ENCODE measurements at regions not wholly inside any gene's neighbourhood (a gene's known extent, or its start where the extent isn't known, plus 50 kb on each side); places are given as distances from the start of the nearest gene placed in this dataset.
A peak's percentile ranks its signal among the peaks of the same experiment; 100 is the strongest.
"Not testable (repeated sequence)": the region's sequence is repeated elsewhere in the genome, so short reads cannot be mapped to it uniquely, and the experiment has no call there.

DNA sequence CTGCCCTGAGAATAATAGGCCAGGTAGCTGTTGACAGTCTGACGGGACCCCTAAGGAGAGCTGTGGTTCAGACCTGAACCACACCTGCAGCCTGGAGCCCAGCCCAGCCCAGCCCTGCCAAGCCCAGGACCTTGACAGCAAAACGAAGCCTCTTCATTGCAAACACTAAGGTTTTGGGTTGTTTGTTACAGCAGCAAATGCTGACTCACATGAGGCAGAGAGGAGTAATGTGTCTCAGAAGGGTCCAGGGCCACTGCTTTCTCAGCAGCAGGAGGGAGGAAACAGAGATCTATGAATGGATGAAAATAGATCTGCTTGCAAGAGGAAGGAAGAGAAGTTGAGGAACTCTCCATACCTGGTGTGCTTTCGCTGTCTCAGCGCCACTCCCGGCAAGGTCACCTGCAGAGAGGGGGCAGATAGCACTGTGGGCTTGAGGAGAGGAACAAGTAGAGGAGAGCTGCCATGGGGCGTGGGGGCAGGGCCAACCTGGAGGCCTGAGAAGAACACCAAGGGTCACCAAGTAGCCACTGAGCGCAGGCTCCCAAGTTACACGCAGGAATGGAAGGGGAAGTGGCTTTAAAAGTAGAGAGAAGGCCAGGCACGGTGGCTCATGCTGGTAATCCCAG is 127.2 kb downstream of the ZNF281 start:
- DNase-seq (ENCODE audit: low read depth, low spot score) = no peak

DNA sequence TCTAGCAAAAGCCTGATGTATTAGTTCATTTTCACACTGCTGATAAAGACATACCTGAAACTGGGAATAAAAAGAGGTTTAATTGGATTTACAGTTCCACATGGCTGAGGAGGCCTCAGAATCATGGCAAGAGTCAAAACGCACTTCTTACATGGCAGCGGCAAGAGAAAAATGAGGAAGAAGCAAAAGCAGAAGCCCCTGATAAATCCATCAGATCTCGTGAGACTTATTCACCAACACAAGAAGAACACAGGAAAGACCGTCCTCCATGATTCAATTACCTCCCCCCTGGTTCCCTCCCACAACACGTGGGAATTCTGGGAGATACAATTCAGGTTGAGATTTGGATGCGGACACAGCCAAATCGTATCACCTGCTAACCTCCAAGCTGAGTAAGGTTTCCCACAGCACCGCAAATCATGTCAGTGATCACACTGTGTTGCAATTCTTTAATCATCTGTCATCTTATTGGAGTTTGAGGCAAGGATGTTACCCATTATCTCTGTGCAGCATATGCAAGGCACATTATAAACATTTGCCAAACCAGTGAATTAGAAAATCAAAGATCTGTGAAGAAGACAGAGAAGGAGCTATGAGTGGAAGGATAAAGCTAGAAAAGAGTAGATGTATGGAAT is 128.5 kb downstream of the ZNF281 start:
- no peak for DNase-seq (ENCODE audit: low read depth, low spot score)

GRCh38 chr1:200279810-200280411 is 129.9 kb downstream of the ZNF281 start:
- DNase-seq (ENCODE audit: low read depth, low spot score) = peak; percentile 45

DNA sequence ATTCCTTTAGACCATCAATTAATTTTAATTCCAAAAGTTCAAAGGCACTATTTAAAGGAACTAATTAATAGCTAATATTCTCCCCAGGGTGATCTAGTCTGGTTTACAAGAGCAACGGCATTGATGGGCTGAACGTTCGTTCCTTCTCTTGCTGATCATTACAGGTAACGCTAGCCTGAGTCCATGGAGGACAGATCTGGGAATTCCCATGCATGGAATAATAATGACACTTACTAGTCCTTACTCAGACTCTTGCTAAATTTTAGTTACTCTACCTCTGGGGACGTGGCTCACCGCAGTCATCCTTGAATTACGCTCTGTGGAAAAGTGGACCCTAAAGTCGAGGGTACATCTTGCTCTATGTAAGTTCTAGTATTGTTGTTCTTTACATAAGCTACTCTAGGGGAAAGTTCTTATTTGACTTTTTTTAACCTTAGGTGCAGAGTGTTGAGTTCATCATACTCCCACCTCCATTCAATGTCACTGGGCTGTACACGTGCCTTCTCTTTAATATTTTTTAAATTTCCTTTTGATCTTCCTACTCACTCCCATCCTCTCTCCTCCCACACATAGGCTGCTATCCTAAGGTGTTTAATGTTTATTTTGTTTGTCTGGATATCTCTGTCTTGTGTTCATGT is 133.9 kb downstream of the ZNF281 start:
- DNase-seq (ENCODE audit: low read depth, low spot score) = no peak

DNA sequence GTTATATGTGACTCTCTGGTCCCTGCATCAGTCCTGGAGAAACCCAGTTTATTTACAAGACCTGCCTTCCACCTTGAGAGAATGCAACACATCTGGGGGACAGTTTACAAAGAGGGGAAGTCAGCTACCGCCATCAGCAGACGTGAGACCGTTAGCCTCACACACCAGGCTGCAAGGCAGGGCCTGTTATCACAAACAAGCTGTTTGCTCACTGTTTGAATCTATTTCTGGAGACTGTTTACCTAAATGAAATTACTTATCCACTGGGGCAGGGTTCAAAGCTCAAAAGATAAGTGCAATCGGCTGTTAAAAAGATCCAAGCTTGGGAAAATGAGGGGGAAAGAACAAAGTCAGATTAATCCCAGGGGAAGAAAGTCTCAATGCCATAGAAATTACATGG is 134.4 kb downstream of the ZNF281 start:
- DNase-seq (ENCODE audit: low read depth, low spot score) = no peak

DNA sequence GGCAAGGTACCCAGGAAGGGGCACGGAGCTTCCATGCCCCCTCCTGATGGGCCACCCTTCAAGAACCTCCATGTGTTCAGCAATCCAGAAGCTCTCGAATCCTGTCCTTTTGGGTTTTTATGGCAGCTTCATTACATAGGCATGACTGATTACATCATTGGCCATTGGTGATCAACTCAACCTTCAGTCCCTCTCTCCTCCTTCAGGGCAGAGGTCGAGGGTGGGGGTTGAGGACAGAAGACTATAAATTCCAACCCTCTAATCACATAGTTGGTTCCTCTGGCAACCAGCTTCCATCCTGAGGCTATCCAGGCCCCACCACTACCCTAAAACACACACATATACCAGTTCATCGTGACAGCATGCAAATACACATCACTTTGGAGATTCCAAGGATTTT is 135.7 kb downstream of the ZNF281 start:
- no peak for DNase-seq (ENCODE audit: low read depth, low spot score)

DNA sequence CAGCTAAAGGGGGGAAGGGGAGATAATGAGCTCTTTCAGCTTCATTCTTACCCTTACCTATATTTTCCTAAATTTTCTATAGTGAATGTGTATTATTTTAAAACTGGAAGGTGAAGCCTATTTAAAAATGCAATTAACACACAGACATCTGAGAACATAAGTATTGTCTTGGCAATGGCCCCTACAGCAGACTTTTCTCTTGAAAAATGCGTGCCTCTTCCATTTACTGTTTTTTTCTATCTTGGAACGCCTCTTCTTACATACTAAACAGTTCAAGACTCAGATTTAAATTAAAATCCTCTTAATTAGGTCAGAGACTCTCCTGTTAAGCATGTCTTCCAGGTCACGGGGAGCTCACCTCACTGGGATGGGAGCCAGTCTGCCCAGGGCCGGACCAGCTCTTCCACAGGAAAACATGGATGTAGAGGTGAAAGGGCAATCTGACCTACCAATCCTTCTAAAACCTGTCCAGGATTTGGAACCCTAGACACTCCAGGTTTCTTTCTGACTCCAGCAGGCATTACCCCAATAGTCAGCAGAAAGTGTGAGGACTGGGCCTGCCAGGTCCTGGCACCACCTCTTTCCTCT is 137.3 kb downstream of the ZNF281 start:
- no peak for DNase-seq (ENCODE audit: low read depth, low spot score)

DNA sequence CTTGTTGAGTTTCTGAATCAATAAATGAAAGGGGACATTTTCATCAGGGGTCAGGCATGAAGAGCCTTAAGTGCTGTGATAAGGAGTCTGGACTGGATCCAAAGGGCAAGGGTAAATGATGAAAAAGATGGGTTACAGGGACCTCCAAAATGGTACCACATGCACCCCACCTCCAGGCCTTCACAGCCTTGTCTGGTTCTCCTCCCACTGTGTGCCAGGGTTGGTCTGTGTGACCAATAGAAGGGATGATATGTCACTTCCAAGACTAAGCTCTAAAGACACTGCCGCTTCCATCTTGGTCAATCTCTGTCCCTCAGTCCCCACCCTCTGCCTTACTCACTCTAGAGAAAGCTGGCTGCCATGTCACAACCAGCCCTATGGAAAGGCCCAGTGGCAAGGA is 140.6 kb downstream of the ZNF281 start:
- DNase-seq (ENCODE audit: low read depth, low spot score) = no peak

GRCh38 chr1:200267937-200268336 is 141.9 kb downstream of the ZNF281 start:
- no peak for DNase-seq (ENCODE audit: low read depth, low spot score)

DNA sequence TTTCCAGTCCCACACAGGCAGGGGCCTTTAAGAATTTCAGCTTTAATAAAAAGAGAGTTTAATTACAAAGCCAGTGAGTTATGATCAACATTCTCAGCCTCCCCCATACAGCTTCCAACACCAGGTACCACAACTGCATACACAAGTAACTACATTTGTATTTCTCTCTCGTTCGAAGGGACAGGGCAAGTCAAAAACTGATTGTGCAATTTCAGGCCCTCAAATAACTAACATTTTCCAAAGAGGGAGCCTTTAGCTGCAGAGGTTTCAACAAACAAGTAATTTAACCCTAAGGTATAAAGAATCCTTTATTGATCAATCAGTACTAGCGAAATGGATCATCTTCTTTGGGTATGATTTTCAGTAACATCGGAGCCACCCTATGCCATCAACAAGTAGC is 142.4 kb downstream of the ZNF281 start:
- DNase-seq (ENCODE audit: low read depth, low spot score) = no peak

DNA sequence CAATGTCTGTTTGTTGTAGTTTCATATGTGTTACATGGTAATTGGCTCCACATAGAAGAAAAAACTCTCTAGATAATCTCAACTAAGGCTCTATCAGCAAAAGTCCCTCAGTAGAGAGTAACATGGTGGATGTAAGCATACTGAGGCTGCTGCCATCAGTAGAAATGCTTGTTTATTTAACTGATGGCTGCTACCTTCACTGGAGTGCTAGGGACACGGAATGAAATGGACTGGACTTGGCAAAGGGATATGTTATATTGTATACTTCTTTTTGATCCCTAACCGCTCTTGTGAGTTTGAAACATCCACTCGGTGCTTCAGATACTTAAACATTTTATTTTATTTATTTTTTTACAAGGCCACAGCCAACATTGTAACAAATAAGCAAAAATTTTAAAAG is 143.0 kb downstream of the ZNF281 start:
- DNase-seq (ENCODE audit: low read depth, low spot score) = no peak

GRCh38 chr1:200265881-200266280 is 144.0 kb downstream of the ZNF281 start:
- no peak for DNase-seq (ENCODE audit: low read depth, low spot score)

GRCh38 chr1:200265104-200265503 is 144.7 kb downstream of the ZNF281 start:
- DNase-seq (ENCODE audit: low read depth, low spot score) = no peak

- DNase-seq (ENCODE audit: low read depth, low spot score) = no peak
Measured at GRCh38 chr1:200263203-200263602, 146.6 kb downstream of the ZNF281 start.

GRCh38 chr1:200262326-200262965 is 147.4 kb downstream of the ZNF281 start:
- DNase-seq (ENCODE audit: low read depth, low spot score) = no peak

DNA sequence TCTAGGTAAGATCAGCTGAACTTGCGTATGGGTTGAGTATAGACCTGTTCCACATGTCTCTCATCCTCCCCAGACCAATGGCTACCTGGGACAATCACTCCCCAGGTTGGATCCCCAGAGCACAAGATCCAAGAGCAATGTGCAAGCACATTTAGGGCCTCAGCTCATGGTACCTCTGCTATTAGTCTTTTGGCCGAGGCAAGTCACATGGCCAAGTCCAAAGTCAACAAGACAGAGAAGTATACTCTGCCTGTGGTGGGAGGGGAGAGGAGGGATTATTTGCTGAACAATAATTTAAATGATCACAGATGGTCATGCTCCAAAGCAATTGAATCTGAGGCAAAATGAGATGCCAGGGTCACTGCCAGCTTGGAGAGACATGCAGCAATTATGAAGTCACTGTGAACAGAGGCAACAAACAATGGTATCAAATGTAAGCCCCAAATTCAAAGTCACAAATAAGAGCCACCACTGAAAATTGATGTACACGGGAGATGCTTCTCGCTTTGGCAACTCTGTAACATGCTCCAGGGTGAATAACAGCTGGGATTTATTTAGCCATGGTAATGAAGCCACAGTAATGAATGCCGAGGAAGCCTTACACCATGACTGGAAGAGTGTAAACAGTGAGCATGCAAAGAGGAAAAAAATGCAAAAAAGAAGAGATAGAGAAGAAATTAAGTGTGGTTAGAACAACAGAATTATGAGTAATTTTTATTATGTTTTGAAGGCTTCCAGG is 149.1 kb downstream of the ZNF281 start:
- no peak for DNase-seq (ENCODE audit: low read depth, low spot score)

- DNase-seq (ENCODE audit: low read depth, low spot score) = no peak
Measured at GRCh38 chr1:200258447-200259375, 151.1 kb downstream of the ZNF281 start.

GRCh38 chr1:200257235-200257634 is 152.6 kb downstream of the ZNF281 start:
- DNase-seq (ENCODE audit: low read depth, low spot score) = no peak

- DNase-seq (ENCODE audit: low read depth, low spot score) = not testable (repeated sequence)
Measured at GRCh38 chr1:200254602-200255001, 155.2 kb downstream of the ZNF281 start.
